Liver (tissue), 8 donors: ENCODE measurements at regions not wholly inside any gene's neighbourhood (a gene's known extent, or its start where the extent isn't known, plus 50 kb on each side); places are given as distances from the start of the nearest gene placed in this dataset.
A peak's percentile ranks its signal among the peaks of the same experiment; 100 is the strongest.

Experiments
- DNase-seq: peaks from one replicate; pipeline ENCODE4 v3.0.0-alpha.2; 2017; ENCODE audit warnings: low spot score
- H3K27ac ChIP-seq, 2 donors: one replicate each; pipeline ENCODE4 v1.7.0; 2013; ENCODE audit warnings: inconsistent platforms in 2 of 2, low read length in 2 of 2, control low read depth in 1 of 2, low read depth in 1 of 2, mild to moderate bottlenecking in 1 of 2
- H3K27me3 ChIP-seq, 4 donors: one replicate each; pipeline versions ENCODE4 v1.6.1 to v1.7.0; 2013; ENCODE audit warnings: low read length in 3 of 4, inconsistent platforms in 1 of 4, mild to moderate bottlenecking in 1 of 4, moderate library complexity in 1 of 4; ENCODE audit not compliant: control insufficient read depth in 4 of 4, insufficient read depth in 4 of 4
- H3K36me3 ChIP-seq, 4 donors: one replicate each; pipeline versions ENCODE4 v1.6.1 to v1.7.0; 2013; ENCODE audit warnings: low read length in 3 of 4, mild to moderate bottlenecking in 3 of 4, low read depth in 1 of 4, moderate library complexity in 1 of 4; ENCODE audit not compliant: control insufficient read depth in 4 of 4, insufficient read depth in 3 of 4
- H3K4me1 ChIP-seq, 4 donors: one replicate each; pipeline versions ENCODE4 v1.6.1 to v1.7.0; 2013; ENCODE audit warnings: low read length in 3 of 4, mild to moderate bottlenecking in 3 of 4, moderate library complexity in 1 of 4; ENCODE audit not compliant: control insufficient read depth in 4 of 4, insufficient read depth in 4 of 4
- H3K4me3 ChIP-seq, 3 donors: one replicate each; pipeline versions ENCODE4 v1.6.1 to v1.7.0; 2013; ENCODE audit warnings: low read length in 3 of 3, control low read depth in 1 of 3, low read depth in 1 of 3, mild to moderate bottlenecking in 1 of 3
- H3K9ac ChIP-seq, 2 donors: one replicate each; pipeline ENCODE4 v1.7.0; 2013; ENCODE audit warnings: low read length in 2 of 2, mild to moderate bottlenecking in 2 of 2, moderate library complexity in 2 of 2, control low read depth in 1 of 2, low read depth in 1 of 2
- H3K9me3 ChIP-seq, 4 donors: one replicate each; pipeline versions ENCODE4 v1.6.1 to v1.7.0; 2013; ENCODE audit warnings: low read length in 3 of 4; ENCODE audit not compliant: control insufficient read depth in 4 of 4
- CTCF ChIP-seq: fragments of 150-350 bp; IDR thresholded peaks from 2 replicates; pipeline ENCODE4 v1.5.1; 2017; ENCODE audit warnings: improper control_type of control experiment, low read depth, low read length; ENCODE audit not compliant: missing input control
- EGR1 ChIP-seq, 2 donors: IDR thresholded peaks; 2 replicates each; pipeline ENCODE4 v1.6.1; 2016 to 2018; ENCODE audit warnings: antibody characterized with exemption in 2 of 2, low read depth in 2 of 2
- FOXA1 ChIP-seq: IDR thresholded peaks from 2 replicates; pipeline ENCODE4 v1.6.1; 2016; ENCODE audit warnings: antibody characterized with exemption
- FOXA2 ChIP-seq: IDR thresholded peaks from 2 replicates; pipeline ENCODE4 v1.6.1; 2016; ENCODE audit warnings: antibody characterized with exemption
- GABPA ChIP-seq, 2 donors: IDR thresholded peaks in 1 of 2; conservative IDR thresholded peaks in 1 of 2; 2 replicates each; pipeline ENCODE4 v1.6.1; 2016; ENCODE audit warnings: antibody characterized with exemption in 2 of 2, mild to moderate bottlenecking in 1 of 2, moderate library complexity in 1 of 2
- HNF4A ChIP-seq, 2 donors: conservative IDR thresholded peaks; 2 replicates each; pipeline ENCODE4 v1.6.1; 2016; ENCODE audit warnings: antibody characterized with exemption in 2 of 2, mild to moderate bottlenecking in 2 of 2
- HNF4G ChIP-seq: IDR thresholded peaks from 2 replicates; pipeline ENCODE4 v1.6.1; 2016; ENCODE audit warnings: antibody characterized with exemption
- JUND ChIP-seq, 2 donors: IDR thresholded peaks; 2 replicates each; pipeline ENCODE4 v1.6.1; 2016; ENCODE audit warnings: antibody characterized with exemption in 2 of 2
- NR2F2 ChIP-seq: IDR thresholded peaks from 2 replicates; pipeline ENCODE4 v1.6.1; 2016; ENCODE audit warnings: antibody characterized with exemption
- RAD21 ChIP-seq, 2 donors: IDR thresholded peaks; 2 replicates each; pipeline ENCODE4 v1.6.1; 2016; ENCODE audit warnings: antibody characterized with exemption in 2 of 2, mild to moderate bottlenecking in 2 of 2
- REST ChIP-seq: IDR thresholded peaks from 2 replicates; pipeline ENCODE4 v1.6.1; 2016; ENCODE audit warnings: antibody characterized with exemption, mild to moderate bottlenecking
- TAF1 ChIP-seq: conservative IDR thresholded peaks from 2 replicates; pipeline ENCODE4 v1.6.1; 2016; ENCODE audit warnings: antibody characterized with exemption, mild to moderate bottlenecking
- YY1 ChIP-seq: IDR thresholded peaks from 2 replicates; pipeline ENCODE4 v1.6.1; 2016; ENCODE audit warnings: antibody characterized with exemption, mild to moderate bottlenecking
- ZBTB33 ChIP-seq: IDR thresholded peaks from 2 replicates; pipeline ENCODE4 v1.6.1; 2016; ENCODE audit warnings: antibody characterized with exemption
- WGBS: extraction: QIAGEN DNeasy Blood & Tissue Kit; methylation state at CpG from one replicate; pipeline ENCODE4 v1.1.7; 2013; 5-methylcytosine and 5-hydroxymethylcytosine counted together
- donor health status: healthy.
- donor health status: healthy.
- donor health status: healthy.
- donor health status: healthy.
- donor health status: healthy.

GRCh38 chr4:114385195-114385985, 213.2 kb upstream of the UGT8 start:
- Histone ChIP-seq H3K27me3 (no peaks in the 10 kb centered on the region), H3K27ac (no peak overlapping the region), H3K9ac (no peak overlapping the region), H3K9me3 (no peaks in the 10 kb centered on the region), H3K4me3 (no peak overlapping the region), H3K4me1 (no peaks in the 10 kb centered on the region), H3K36me3 (no peaks in the 10 kb centered on the region)
- no peak for DNase-seq
- 82% methylated on average over 9 of the region's 9 CpGs for WGBS
- TF ChIP-seq HNF4A (conservative IDR thresholded peaks at IDR 0.05) (no peak), TAF1 (no peak), HNF4G (no peak), YY1 (no peak), NR2F2 (no peak), REST (no peak), FOXA2 (no peak), FOXA1 (no peak), JUND (IDR thresholded peaks at IDR 0.05) (no peak), ZBTB33 (no peak), GABPA (IDR thresholded peaks at IDR 0.05 in 1 of 2, conservative IDR thresholded peaks at IDR 0.05 in 1 of 2) (no peak), CTCF (no peak), EGR1 (IDR thresholded peaks at IDR 0.05; ENCODE audit: low read depth in 2 of 2) (no peak)

- no peak for DNase-seq
- H3K36me3 ChIP-seq, result no peaks in the 10 kb centered on the region
- TF ChIP-seq RAD21 (IDR thresholded peaks at IDR 0.05) (peak; percentile 87 to 88), FOXA2 (no peak), HNF4G (no peak), CTCF (peak; percentile 64), YY1 (no peak), ZBTB33 (no peak)
Observed at GRCh38 chr4:114386637-114387233, 211.9 kb upstream of the UGT8 start.

More at GRCh38 chr4:114386637-114387233, 211.9 kb upstream of the UGT8 start:
- no peaks in the 10 kb centered on the region for H3K4me1 ChIP-seq
- H3K4me3 ChIP-seq, result no peak overlapping the region
- 23% methylated on average over 5 of the region's 5 CpGs for WGBS
- H3K27me3 ChIP-seq, result no peaks in the 10 kb centered on the region
- no peak overlapping the region for H3K27ac ChIP-seq
- no peaks in the 10 kb centered on the region for H3K9me3 ChIP-seq
- no peak overlapping the region for H3K9ac ChIP-seq
